CD8-positive, alpha-beta memory T cell (primary cell): ENCODE measurements at regions not wholly inside any gene's neighbourhood (a gene's known extent, or its start where the extent isn't known, plus 50 kb on each side); places are given as distances from the start of the nearest gene placed in this dataset.
"Not testable (repeated sequence)": the region's sequence is repeated elsewhere in the genome, so short reads cannot be mapped to it uniquely, and the experiment has no call there.

ENCODE experiments used
- CTCF ChIA-PET: fragments of 350-600 bp; sonication (Branson Sonifier 250); formaldehyde crosslinking; loops from one replicate; lab custom pipeline; 2021; ENCODE audit warnings: antibody characterized with exemption; lab: Charles Lee
- POLR2A ChIA-PET: fragments of 350-600 bp; sonication (Branson Sonifier 250); formaldehyde crosslinking; loops from one replicate; lab custom pipeline; 2021; ENCODE audit warnings: antibody characterized with exemption; lab: Charles Lee
- DNase-seq, 5 donors: peaks; one replicate each; pipeline versions ENCODE4 v3.0.0 to v3.0.0-alpha.2; 2020 to 2022; ENCODE audit warnings: mixed read lengths in 1 of 5
- H3K27ac ChIP-seq: one replicate; pipeline ENCODE4 v1.7.0; 2013; ENCODE audit warnings: low read depth, mild to moderate bottlenecking, low read length, moderate library complexity
- H3K27me3 ChIP-seq: 2 replicates; pipeline ENCODE4 v1.7.0; 2013; ENCODE audit warnings: low read length, mild to moderate bottlenecking; ENCODE audit not compliant: insufficient read depth, poor library complexity, severe bottlenecking
- H3K36me3 ChIP-seq: 2 replicates; pipeline ENCODE4 v1.7.0; 2013; ENCODE audit warnings: mild to moderate bottlenecking, low read length, moderate library complexity; ENCODE audit not compliant: insufficient read depth
- H3K4me1 ChIP-seq: 2 replicates; pipeline ENCODE4 v1.7.0; 2013; ENCODE audit warnings: mild to moderate bottlenecking, low read length, moderate library complexity; ENCODE audit not compliant: insufficient read depth
- H3K4me3 ChIP-seq: 2 replicates; pipeline ENCODE4 v1.7.0; 2013; ENCODE audit warnings: mild to moderate bottlenecking, low read length
- H3K9me3 ChIP-seq: 2 replicates; pipeline ENCODE4 v1.7.0; 2013; ENCODE audit warnings: mild to moderate bottlenecking, low read length
- H3K27ac Mint-ChIP-seq, 8 donors: one replicate each; pipeline ENCODE4 v1.8.0; 2020 to 2021; ENCODE audit warnings: mixed read lengths in 8 of 8, mild to moderate bottlenecking in 6 of 8, inconsistent platforms in 3 of 8, moderate library complexity in 3 of 8
- H3K27me3 Mint-ChIP-seq, 2 donors: one replicate each; pipeline ENCODE4 v1.8.0; 2020 to 2021; ENCODE audit warnings: mixed read lengths in 2 of 2, mild to moderate bottlenecking in 1 of 2, moderate library complexity in 1 of 2
- H3K36me3 Mint-ChIP-seq, 3 donors: one replicate each; pipeline ENCODE4 v1.8.0; 2020 to 2021; ENCODE audit warnings: mixed read lengths in 3 of 3, inconsistent platforms in 1 of 3, mild to moderate bottlenecking in 1 of 3
- H3K4me1 Mint-ChIP-seq, 3 donors: one replicate each; pipeline ENCODE4 v1.8.0; 2020 to 2021; ENCODE audit warnings: mixed read lengths in 3 of 3, inconsistent platforms in 1 of 3, mild to moderate bottlenecking in 1 of 3
- H3K4me3 Mint-ChIP-seq, 7 donors: one replicate each; pipeline ENCODE4 v1.8.0; 2020 to 2021; ENCODE audit warnings: mixed read lengths in 7 of 7, mild to moderate bottlenecking in 6 of 7, moderate library complexity in 4 of 7, inconsistent platforms in 2 of 7
- H3K9me3 Mint-ChIP-seq, 5 donors: one replicate each; pipeline ENCODE4 v1.8.0; 2020 to 2022; ENCODE audit warnings: mixed read lengths in 5 of 5, mild to moderate bottlenecking in 3 of 5, moderate library complexity in 2 of 5, inconsistent platforms in 1 of 5

DNA sequence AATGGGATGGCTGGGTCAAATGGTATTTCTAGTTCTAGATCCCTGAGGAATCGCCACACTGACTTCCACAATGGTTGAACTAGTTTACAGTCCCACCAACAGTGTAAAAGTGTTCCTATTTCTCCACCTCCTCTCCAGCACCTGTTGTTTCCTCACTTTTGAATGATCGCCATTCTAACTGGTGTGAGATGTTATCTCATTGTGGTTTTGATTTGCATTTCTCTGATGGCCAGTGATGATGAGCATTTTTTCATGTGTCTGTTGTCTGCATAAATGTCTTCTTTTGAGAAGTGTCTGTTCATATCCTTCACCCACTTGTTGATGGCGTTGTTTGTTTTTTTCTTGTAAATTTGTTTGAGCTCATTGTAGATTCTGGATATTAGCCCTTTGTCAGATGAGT, 272.9 kb upstream of the GRAMD2B start:
- POLR2A ChIA-PET, H3K4me3 ChIP-seq, H3K9me3 ChIP-seq, H3K4me1 Mint-ChIP-seq, H3K4me3 Mint-ChIP-seq, H3K36me3 ChIP-seq, H3K27ac Mint-ChIP-seq, H3K27ac ChIP-seq, CTCF ChIA-PET, H3K36me3 Mint-ChIP-seq, H3K27me3 ChIP-seq, H3K4me1 ChIP-seq, H3K27me3 Mint-ChIP-seq, DNase-seq: not testable (repeated sequence)
- peaks cover 0 to 12% (median 4%) of the 10 kb centered on the region in 5 donors for H3K9me3 Mint-ChIP-seq

DNA sequence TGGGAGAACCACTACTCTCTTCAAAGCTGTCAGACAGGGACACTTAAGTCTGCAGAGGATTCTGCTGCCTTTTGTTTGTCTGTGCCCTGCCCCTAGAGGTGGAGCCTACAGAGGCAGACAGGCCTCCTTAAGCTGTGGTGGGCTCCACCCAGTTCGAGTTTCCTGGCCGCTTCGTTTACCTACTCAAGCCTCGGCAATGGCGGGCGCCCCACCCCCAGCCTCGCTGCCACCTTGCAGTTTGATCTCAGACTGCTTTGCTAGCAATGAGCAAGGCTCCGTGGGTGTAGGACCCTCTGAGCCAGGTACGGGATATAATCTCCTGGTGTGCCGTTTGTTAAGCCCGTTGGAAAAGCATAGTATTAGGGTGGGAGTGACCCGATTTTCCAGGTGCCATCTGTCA, 267.9 kb upstream of the GRAMD2B start:
- H3K4me1 Mint-ChIP-seq, H3K4me3 Mint-ChIP-seq, H3K4me1 ChIP-seq, H3K36me3 ChIP-seq, H3K4me3 ChIP-seq, H3K27ac ChIP-seq, H3K9me3 ChIP-seq, H3K36me3 Mint-ChIP-seq, POLR2A ChIA-PET, H3K27ac Mint-ChIP-seq, H3K27me3 ChIP-seq, CTCF ChIA-PET, H3K27me3 Mint-ChIP-seq, DNase-seq: not testable (repeated sequence)
- H3K9me3 Mint-ChIP-seq: peaks cover 7 to 29% (median 17%) of the 10 kb centered on the region in 5 donors

DNA sequence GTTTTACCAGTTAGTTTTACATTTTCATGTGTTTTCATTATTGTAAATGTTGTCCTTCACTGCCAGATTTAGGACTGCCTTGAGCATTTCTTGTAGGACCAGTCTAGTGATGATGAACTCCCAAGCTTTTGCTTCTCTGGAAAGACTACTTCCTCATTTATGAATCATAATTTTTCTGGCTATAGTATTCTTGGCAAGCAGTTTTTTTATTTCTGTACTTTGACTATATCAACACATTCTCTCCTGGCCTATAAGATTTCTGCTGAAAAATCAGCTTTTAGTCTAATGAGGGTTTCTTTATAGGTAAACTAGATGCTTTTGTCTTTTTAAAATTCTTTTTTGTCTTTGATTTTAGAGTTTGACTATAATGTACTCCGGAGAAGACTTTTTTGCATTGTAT, 256.8 kb upstream of the GRAMD2B start:
- H3K27me3 ChIP-seq: no peaks in the 10 kb centered on the region
- DNase-seq: no peak
- Mint-ChIP-seq H3K4me1 (no peaks in the 10 kb centered on the region), H3K4me3 (no peak overlapping the region), H3K36me3 (no peaks in the 10 kb centered on the region), H3K27ac (no peak overlapping the region), H3K9me3 (peaks cover 19 to 29% (median 21%) of the 10 kb centered on the region in 5 donors), H3K27me3 (no peaks in the 10 kb centered on the region)
- H3K36me3 ChIP-seq: no peaks in the 10 kb centered on the region
- CTCF ChIA-PET: no interaction called here
- no peaks in the 10 kb centered on the region for H3K4me1 ChIP-seq
- no peak overlapping the region for H3K27ac ChIP-seq
- no peak overlapping the region for H3K4me3 ChIP-seq
- POLR2A ChIA-PET: no interaction called here
- no peaks in the 10 kb centered on the region for H3K9me3 ChIP-seq

DNA sequence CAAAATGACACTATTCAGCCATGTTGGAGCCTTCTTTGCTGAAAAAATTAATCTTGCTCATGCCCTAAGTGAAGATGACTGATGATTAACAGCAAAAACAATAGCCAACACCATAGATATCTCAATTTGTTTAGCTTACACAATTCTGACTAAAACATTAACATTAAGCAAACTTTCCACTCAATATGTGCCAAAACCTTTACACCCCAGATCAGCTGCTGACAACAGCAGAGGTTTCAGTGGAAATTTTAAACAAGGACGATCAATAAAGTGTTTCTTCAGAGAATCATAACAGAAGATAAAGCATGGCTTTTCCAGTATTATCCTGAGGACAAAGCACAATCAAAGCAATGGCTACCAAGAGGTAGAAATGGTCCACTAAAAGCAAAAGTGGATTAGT, 254.4 kb upstream of the GRAMD2B start:
- peaks cover 19 to 27% (median 26%) of the 10 kb centered on the region in 5 donors for H3K9me3 Mint-ChIP-seq
- ChIA-PET CTCF (no interaction called here), POLR2A (no interaction called here)
- no peak overlapping the region for H3K27ac Mint-ChIP-seq
- H3K27me3 ChIP-seq: no peaks in the 10 kb centered on the region
- H3K4me3 ChIP-seq: no peak overlapping the region
- H3K4me3 Mint-ChIP-seq: no peak overlapping the region
- no peaks in the 10 kb centered on the region for H3K27me3 Mint-ChIP-seq
- no peak overlapping the region for H3K27ac ChIP-seq
- no peaks in the 10 kb centered on the region for H3K4me1 Mint-ChIP-seq
- no peaks in the 10 kb centered on the region for H3K36me3 Mint-ChIP-seq
- no peaks in the 10 kb centered on the region for H3K4me1 ChIP-seq
- DNase-seq: no peak
- no peaks in the 10 kb centered on the region for H3K9me3 ChIP-seq
- H3K36me3 ChIP-seq: no peaks in the 10 kb centered on the region

DNA sequence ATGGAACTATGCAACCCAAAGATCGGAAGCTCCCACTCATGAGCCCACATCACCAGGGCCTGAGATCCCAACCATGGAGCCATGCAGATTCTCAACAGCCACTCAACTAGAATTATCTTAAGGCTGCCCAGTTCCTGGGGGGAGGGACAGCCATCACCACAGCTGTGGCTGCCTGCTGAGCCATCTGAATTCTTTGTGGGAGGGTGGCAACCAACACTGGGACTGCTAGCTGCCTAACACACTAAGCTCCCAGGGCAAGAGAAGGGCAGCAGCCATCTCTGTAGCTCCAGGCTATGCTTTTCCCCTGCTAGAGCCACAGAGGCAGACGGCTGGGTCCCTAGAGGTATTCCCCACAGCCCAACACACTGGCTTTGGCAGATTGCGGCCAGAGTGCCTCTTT, 251.3 kb upstream of the GRAMD2B start:
- no peaks in the 10 kb centered on the region for H3K27me3 Mint-ChIP-seq

DNA sequence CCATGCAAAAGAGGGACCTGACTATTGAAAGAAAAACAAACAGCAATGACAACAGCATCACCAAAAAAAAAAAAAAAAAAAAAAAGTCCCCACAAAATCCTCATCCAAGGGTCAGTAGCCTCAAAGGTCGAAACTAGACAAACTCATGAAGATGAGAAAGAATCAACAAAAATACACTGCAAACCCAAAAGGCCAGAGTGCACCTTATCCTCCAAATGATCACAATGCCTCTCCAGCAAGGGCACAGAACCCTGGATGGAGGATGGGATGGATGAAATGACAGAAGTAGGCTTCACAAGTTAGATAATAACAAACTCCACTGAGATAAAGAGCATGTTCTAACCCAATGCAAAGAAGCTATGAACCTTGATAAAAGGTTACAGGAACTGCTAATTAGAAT, 250.4 kb upstream of the GRAMD2B start:
- Mint-ChIP-seq H3K36me3 (no peaks in the 10 kb centered on the region), H3K27me3 (no peaks in the 10 kb centered on the region), H3K4me1 (no peaks in the 10 kb centered on the region), H3K9me3 (peaks cover 10 to 23% (median 20%) of the 10 kb centered on the region in 5 donors), H3K4me3 (no peak overlapping the region), H3K27ac (no peak overlapping the region)
- no peaks in the 10 kb centered on the region for H3K36me3 ChIP-seq
- no peaks in the 10 kb centered on the region for H3K4me1 ChIP-seq
- no peak overlapping the region for H3K27ac ChIP-seq
- ChIA-PET POLR2A (no interaction called here), CTCF (no interaction called here)
- no peaks in the 10 kb centered on the region for H3K27me3 ChIP-seq
- no peaks in the 10 kb centered on the region for H3K9me3 ChIP-seq
- H3K4me3 ChIP-seq: no peak overlapping the region
- no peak for DNase-seq

More for the DNA sequence above, 251.3 kb upstream of the GRAMD2B start:
- no peak overlapping the region for H3K4me3 ChIP-seq
- H3K27me3 ChIP-seq: no peaks in the 10 kb centered on the region
- H3K9me3 Mint-ChIP-seq: peaks cover 15 to 30% (median 21%) of the 10 kb centered on the region in 5 donors
- no peak overlapping the region for H3K27ac Mint-ChIP-seq
- POLR2A ChIA-PET: no interaction called here
- no peaks in the 10 kb centered on the region for H3K4me1 ChIP-seq
- no peaks in the 10 kb centered on the region for H3K36me3 Mint-ChIP-seq
- H3K9me3 ChIP-seq: no peaks in the 10 kb centered on the region
- no peak for DNase-seq
- no peaks in the 10 kb centered on the region for H3K4me1 Mint-ChIP-seq
- CTCF ChIA-PET: no interaction called here
- H3K27ac ChIP-seq: no peak overlapping the region
- no peaks in the 10 kb centered on the region for H3K36me3 ChIP-seq
- no peak overlapping the region for H3K4me3 Mint-ChIP-seq

DNA sequence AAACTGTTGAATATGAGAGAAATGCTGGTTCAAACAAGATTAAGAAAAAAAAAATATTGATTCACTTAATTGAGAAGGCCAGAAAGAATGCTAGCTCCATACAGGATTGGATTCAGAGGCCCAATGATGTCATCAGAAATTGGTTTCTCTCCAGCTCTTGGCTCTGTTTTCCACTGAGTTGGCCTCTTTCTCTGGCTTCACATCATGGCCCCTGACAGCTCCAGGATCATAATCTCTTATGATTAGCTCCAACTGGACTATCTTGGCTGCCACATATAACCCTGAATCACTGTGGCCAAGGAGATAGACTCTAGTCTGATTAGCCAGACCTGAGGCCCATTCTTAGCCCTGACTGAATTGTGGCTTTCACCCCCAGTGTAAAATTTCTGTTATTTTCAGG, 244.7 kb upstream of the GRAMD2B start:
- Mint-ChIP-seq H3K27ac (no peak overlapping the region), H3K36me3 (no peaks in the 10 kb centered on the region), H3K27me3 (no peaks in the 10 kb centered on the region), H3K4me3 (no peak overlapping the region), H3K4me1 (no peaks in the 10 kb centered on the region), H3K9me3 (peaks cover 0 to 23% (median 14%) of the 10 kb centered on the region in 5 donors)
- DNase-seq: no peak
- Histone ChIP-seq H3K4me3 (no peak overlapping the region), H3K27ac (no peak overlapping the region), H3K9me3 (no peaks in the 10 kb centered on the region), H3K36me3 (no peaks in the 10 kb centered on the region), H3K27me3 (no peaks in the 10 kb centered on the region), H3K4me1 (no peaks in the 10 kb centered on the region)
- ChIA-PET POLR2A (no interaction called here), CTCF (no interaction called here)

DNA sequence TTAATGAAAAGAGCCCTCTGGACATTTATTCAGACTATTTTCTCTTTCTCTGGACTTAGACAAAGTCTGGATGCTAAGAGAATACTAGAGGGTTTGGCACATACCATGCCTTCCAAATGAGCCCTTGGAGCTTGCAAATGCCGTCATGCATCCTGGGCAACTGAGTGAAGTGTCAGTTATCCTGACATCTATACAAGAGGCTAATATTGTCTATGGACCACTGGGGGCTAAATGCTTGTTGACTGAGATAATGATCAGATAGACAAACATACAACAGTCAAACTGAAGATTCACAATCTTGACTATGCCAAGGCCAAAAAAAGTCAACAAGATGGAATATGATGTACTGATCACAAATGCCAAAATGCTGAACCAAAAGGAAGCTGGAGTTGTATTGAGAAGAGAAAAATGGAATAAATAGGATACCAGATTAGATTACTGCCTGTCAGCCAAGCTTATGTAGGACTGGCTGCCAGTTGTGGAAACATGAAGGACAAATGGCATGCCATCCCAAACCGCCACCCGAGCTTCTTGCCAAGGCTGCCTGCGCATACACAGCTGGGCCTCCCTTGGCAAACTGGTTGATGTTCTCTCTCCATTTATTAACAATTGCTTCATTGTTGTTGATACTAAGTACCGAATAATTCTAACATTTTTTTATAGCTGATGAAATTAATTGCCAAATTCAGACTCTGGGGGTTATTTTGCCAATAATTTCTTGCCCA, 240.1 kb upstream of the GRAMD2B start:
- H3K27me3 ChIP-seq: no peaks in the 10 kb centered on the region
- Mint-ChIP-seq H3K4me3 (no peak overlapping the region), H3K36me3 (no peaks in the 10 kb centered on the region), H3K4me1 (no peaks in the 10 kb centered on the region), H3K9me3 (peaks cover 3 to 15% (median 6%) of the 10 kb centered on the region in 5 donors), H3K27ac (no peak overlapping the region), H3K27me3 (no peaks in the 10 kb centered on the region)
- no peak overlapping the region for H3K27ac ChIP-seq
- H3K9me3 ChIP-seq: no peaks in the 10 kb centered on the region
- H3K36me3 ChIP-seq: no peaks in the 10 kb centered on the region
- ChIA-PET POLR2A (no interaction called here), CTCF (no interaction called here)
- no peak overlapping the region for H3K4me3 ChIP-seq
- DNase-seq: no peak
- no peaks in the 10 kb centered on the region for H3K4me1 ChIP-seq
